ENCODE measurements at regions not wholly inside any gene's neighbourhood (a gene's known extent, or its start where the extent isn't known, plus 50 kb on each side); places are given as distances from the start of the nearest gene placed in this dataset.

DNA sequence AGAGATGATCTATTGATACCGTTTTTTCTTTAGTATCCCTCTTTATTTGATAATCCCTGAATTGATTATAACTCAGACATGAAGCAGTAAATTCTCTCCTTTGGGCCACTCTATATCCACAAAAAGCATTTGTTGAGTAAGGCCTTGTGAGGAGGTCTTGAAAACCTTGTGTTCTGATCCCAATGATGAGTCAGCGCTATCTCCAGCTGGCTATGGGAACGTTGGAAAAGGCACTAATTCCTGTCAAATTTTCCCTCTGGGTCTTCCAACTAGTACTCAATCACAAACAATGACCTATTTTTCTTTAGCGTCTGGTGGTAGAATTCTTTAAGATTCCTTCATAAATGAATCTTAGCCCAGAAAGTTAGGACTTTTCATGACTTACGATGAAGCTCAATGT is 168.4 kb upstream of the LRIG3 start:
- no peak overlapping the region for H3K27ac ChIP-seq (ENCODE audit: low read length)
- H3K4me2 ChIP-seq (ENCODE audit: low read depth, low read length, poor library complexity, severe bottlenecking), result no peak overlapping the region
- no peaks in the 10 kb centered on the region for H3K36me3 ChIP-seq (ENCODE audit: insufficient read depth, low read length)
- H3K27me3 ChIP-seq (ENCODE audit: low read length), result no peaks in the 10 kb centered on the region
- no peaks in the 10 kb centered on the region for H3K4me1 ChIP-seq (ENCODE audit: low read length)
- H3K4me3 ChIP-seq (ENCODE audit: low read length), result no peak overlapping the region
- H4K20me1 ChIP-seq (ENCODE audit: insufficient read depth, low read depth, low read length), result no peaks in the 10 kb centered on the region
- H3K9me2 ChIP-seq (replicated peaks; ENCODE audit: insufficient read depth, low read length), result no peaks in the 10 kb centered on the region
- H3K79me2 ChIP-seq (ENCODE audit: low read length), result no peaks in the 10 kb centered on the region
- no peak overlapping the region for H2AFZ ChIP-seq (ENCODE audit: low read length)
- H3K9me3 ChIP-seq (ENCODE audit: low read length), result no peaks in the 10 kb centered on the region
- no peak overlapping the region for H3K9ac ChIP-seq (ENCODE audit: low read length)
- no peak for DNase-seq

DNA sequence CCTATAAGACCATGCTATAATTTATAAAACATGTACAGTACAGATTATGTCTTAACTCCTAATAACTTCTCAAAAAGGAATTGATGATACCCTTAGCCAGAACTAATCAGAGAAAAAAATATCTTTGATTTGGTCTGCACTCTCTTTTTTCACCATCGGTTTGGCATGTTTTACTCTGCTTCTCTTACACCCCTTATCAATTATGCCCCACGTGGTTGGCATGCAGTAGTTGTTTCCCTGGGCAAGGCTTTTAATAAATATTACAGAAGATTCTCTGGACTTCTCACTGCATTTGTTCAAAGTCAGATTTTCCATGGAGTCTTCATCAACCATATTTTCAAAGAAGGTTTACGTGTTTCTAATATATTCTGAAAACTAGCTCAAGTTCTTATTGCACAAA is 167.4 kb upstream of the LRIG3 start:
- H2AFZ ChIP-seq (ENCODE audit: low read length), result no peak overlapping the region
- no peaks in the 10 kb centered on the region for H3K36me3 ChIP-seq (ENCODE audit: insufficient read depth, low read length)
- H3K4me3 ChIP-seq (ENCODE audit: low read length), result no peak overlapping the region
- H4K20me1 ChIP-seq (ENCODE audit: insufficient read depth, low read depth, low read length), result no peaks in the 10 kb centered on the region
- no peaks in the 10 kb centered on the region for H3K27me3 ChIP-seq (ENCODE audit: low read length)
- no peaks in the 10 kb centered on the region for H3K4me1 ChIP-seq (ENCODE audit: low read length)
- no peaks in the 10 kb centered on the region for H3K9me3 ChIP-seq (ENCODE audit: low read length)
- no peaks in the 10 kb centered on the region for H3K9me2 ChIP-seq (replicated peaks; ENCODE audit: insufficient read depth, low read length)
- no peak overlapping the region for H3K9ac ChIP-seq (ENCODE audit: low read length)
- no peak for DNase-seq
- H3K4me2 ChIP-seq (ENCODE audit: low read depth, low read length, poor library complexity, severe bottlenecking), result no peak overlapping the region
- no peak overlapping the region for H3K27ac ChIP-seq (ENCODE audit: low read length)
- no peaks in the 10 kb centered on the region for H3K79me2 ChIP-seq (ENCODE audit: low read length)

DNA sequence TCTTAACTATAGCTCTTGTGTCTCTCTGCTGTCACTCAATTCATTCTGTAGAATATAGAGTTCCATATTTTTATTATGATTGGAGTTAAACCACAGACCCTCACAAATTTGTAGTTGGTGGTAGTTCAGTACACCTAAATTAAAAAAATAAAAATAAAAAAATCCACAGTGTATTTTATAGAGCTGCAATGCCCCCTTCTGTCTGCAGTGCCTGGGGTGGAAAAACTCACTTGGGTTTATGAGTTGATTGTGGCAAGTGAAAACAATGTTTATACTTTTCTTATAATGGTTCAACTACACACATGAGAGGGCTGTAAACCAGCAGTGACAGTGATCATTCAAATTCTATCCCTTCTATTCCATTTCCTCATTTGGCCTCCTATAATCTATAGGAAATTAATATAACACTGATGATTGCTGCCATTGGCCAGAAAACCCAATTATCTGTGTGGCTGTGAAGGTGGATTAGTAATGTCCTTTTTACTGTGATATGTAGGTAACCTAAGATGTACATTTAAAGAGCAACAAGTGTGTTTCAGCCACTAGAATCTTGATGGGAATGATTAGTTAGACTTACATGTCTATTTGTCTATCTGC is 166.9 kb upstream of the LRIG3 start:
- H3K9ac ChIP-seq (ENCODE audit: low read length), result no peak overlapping the region
- H4K20me1 ChIP-seq (ENCODE audit: insufficient read depth, low read depth, low read length), result no peaks in the 10 kb centered on the region
- H3K36me3 ChIP-seq (ENCODE audit: insufficient read depth, low read length), result no peaks in the 10 kb centered on the region
- DNase-seq, result no peak
- H3K27me3 ChIP-seq (ENCODE audit: low read length), result no peaks in the 10 kb centered on the region
- H3K79me2 ChIP-seq (ENCODE audit: low read length), result no peaks in the 10 kb centered on the region
- no peak overlapping the region for H2AFZ ChIP-seq (ENCODE audit: low read length)
- H3K9me2 ChIP-seq (replicated peaks; ENCODE audit: insufficient read depth, low read length), result no peaks in the 10 kb centered on the region
- no peaks in the 10 kb centered on the region for H3K9me3 ChIP-seq (ENCODE audit: low read length)
- H3K4me2 ChIP-seq (ENCODE audit: low read depth, low read length, poor library complexity, severe bottlenecking), result no peak overlapping the region
- no peaks in the 10 kb centered on the region for H3K4me1 ChIP-seq (ENCODE audit: low read length)
- no peak overlapping the region for H3K4me3 ChIP-seq (ENCODE audit: low read length)
- H3K27ac ChIP-seq (ENCODE audit: low read length), result no peak overlapping the region

DNA sequence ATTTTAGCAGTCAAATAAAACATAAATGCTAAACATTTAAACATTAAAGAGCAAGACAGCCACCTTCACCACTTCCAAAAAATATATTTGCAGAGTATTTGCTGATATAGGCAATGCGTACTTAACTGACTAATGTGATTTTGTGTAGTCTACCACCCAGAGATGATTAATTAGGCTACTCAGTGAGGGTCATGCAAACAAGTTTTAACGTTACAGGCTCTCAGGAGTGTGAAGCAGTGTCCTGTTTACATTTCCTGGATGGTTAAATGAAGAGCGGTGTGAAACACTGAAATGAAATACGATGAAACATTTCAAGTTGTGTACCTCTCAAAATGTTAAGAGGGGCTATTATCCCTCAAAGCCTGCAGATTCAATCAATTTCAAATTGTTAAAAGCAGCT is 165.8 kb upstream of the LRIG3 start:
- Histone ChIP-seq H2AFZ (ENCODE audit: low read length) (no peak overlapping the region), H3K4me2 (ENCODE audit: low read depth, low read length, poor library complexity, severe bottlenecking) (no peak overlapping the region), H3K9me3 (ENCODE audit: low read length) (no peaks in the 10 kb centered on the region), H3K4me3 (ENCODE audit: low read length) (no peak overlapping the region), H3K9ac (ENCODE audit: low read length) (no peak overlapping the region), H3K79me2 (ENCODE audit: low read length) (no peaks in the 10 kb centered on the region), H4K20me1 (ENCODE audit: insufficient read depth, low read depth, low read length) (no peaks in the 10 kb centered on the region), H3K4me1 (ENCODE audit: low read length) (no peaks in the 10 kb centered on the region), H3K27me3 (ENCODE audit: low read length) (no peaks in the 10 kb centered on the region), H3K36me3 (ENCODE audit: insufficient read depth, low read length) (no peaks in the 10 kb centered on the region), H3K27ac (ENCODE audit: low read length) (no peak overlapping the region), H3K9me2 (replicated peaks; ENCODE audit: insufficient read depth, low read length) (no peaks in the 10 kb centered on the region)
- DNase-seq, result no peak

DNA sequence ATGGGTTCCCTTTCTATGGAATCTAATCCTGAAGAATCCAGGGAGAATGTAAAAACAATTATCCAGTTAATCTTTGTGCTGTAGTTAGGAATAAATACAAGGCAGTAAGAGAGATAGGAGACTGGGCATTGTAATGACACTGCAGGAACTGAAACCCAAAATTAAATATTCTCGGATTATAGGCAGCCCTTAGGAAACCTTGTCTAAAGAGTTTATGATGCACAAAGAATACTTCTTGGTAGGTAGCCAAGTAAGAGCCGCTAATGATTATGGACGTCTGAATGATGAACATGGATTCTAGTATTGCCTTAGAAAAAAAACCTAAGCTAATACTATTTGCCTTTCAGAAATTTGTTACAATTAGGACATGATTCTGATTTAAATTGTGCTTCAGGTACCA is 165.4 kb upstream of the LRIG3 start:
- H3K4me1 ChIP-seq (ENCODE audit: low read length), result no peaks in the 10 kb centered on the region
- H3K79me2 ChIP-seq (ENCODE audit: low read length), result no peaks in the 10 kb centered on the region
- no peak overlapping the region for H3K9ac ChIP-seq (ENCODE audit: low read length)
- DNase-seq, result no peak
- H4K20me1 ChIP-seq (ENCODE audit: insufficient read depth, low read depth, low read length), result no peaks in the 10 kb centered on the region
- H3K9me3 ChIP-seq (ENCODE audit: low read length), result no peaks in the 10 kb centered on the region
- no peak overlapping the region for H3K27ac ChIP-seq (ENCODE audit: low read length)
- H3K36me3 ChIP-seq (ENCODE audit: insufficient read depth, low read length), result no peaks in the 10 kb centered on the region
- H3K9me2 ChIP-seq (replicated peaks; ENCODE audit: insufficient read depth, low read length), result no peaks in the 10 kb centered on the region
- no peak overlapping the region for H3K4me2 ChIP-seq (ENCODE audit: low read depth, low read length, poor library complexity, severe bottlenecking)
- H3K4me3 ChIP-seq (ENCODE audit: low read length), result no peak overlapping the region
- no peak overlapping the region for H2AFZ ChIP-seq (ENCODE audit: low read length)
- H3K27me3 ChIP-seq (ENCODE audit: low read length), result no peaks in the 10 kb centered on the region

DNA sequence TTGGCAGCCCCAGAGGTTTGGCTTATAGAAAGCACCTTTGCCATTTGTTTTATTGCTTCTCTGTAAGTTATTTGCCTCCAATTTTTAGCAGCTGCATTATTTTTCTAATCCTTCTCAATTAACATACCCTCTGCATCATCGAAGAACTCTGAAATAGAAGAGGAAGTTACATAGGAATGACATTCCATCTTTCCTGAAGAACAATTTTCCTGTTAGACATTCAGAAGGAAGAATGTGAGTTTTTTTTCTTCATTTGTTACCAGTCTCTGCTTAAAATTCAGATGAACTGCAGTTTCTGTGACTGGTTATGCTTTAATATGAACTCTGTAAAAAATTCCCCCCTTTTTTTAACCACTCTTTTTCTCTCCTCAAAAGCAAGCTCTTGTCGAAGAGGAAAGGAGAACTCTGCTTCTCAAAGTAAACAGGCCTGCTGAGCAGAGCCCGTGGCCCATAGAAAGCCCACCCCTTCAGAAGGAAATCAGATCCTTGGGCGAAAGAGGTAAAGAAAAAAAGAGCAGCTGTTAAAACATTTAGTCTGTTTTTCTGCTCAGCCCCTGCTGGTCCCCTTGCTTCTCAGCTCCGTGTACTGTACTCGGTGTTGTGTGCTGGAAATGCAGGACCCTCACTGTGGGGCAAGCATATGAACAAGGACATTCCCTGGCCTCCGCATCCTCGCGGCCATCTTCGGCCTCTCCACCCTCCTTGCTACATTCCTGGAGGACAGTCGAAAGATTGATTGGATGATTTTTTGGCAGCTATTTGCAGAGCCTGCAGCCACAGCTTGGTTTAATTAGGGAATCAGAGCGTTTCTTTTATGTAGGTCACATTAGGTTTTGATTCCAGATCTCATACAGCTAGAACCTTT is 164.4 kb upstream of the LRIG3 start:
- Histone ChIP-seq H3K9me3 (ENCODE audit: low read length) (no peaks in the 10 kb centered on the region), H3K9me2 (replicated peaks; ENCODE audit: insufficient read depth, low read length) (no peaks in the 10 kb centered on the region), H3K27me3 (ENCODE audit: low read length) (no peaks in the 10 kb centered on the region), H3K79me2 (ENCODE audit: low read length) (no peaks in the 10 kb centered on the region), H3K4me1 (ENCODE audit: low read length) (no peaks in the 10 kb centered on the region), H4K20me1 (ENCODE audit: insufficient read depth, low read depth, low read length) (no peaks in the 10 kb centered on the region), H3K4me2 (ENCODE audit: low read depth, low read length, poor library complexity, severe bottlenecking) (no peak overlapping the region), H3K36me3 (ENCODE audit: insufficient read depth, low read length) (no peaks in the 10 kb centered on the region), H3K27ac (ENCODE audit: low read length) (no peak overlapping the region), H3K9ac (ENCODE audit: low read length) (no peak overlapping the region), H3K4me3 (ENCODE audit: low read length) (no peak overlapping the region), H2AFZ (ENCODE audit: low read length) (no peak overlapping the region)
- DNase-seq, result no peak

DNA sequence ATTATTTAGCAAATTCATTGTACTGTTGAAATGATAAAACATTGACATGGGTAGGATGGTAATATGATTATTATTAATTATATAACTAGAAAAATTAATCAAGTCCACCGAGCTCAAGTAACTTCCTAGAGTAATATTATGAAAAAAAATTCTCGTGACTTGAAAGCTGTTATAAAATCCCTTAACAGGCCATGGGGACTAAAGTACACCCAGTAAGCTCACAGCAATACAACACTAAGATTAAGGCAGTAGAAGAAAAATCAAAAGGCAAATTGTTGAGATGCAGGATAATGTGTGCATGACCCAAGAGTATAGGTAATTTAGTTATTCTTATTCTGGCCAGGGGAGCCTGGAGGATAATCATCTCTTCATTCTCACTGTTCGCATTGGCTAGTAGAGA is 162.6 kb upstream of the LRIG3 start:
- no peak overlapping the region for H3K9ac ChIP-seq (ENCODE audit: low read length)
- no peaks in the 10 kb centered on the region for H3K36me3 ChIP-seq (ENCODE audit: insufficient read depth, low read length)
- DNase-seq, result no peak
- H3K4me2 ChIP-seq (ENCODE audit: low read depth, low read length, poor library complexity, severe bottlenecking), result no peak overlapping the region
- no peaks in the 10 kb centered on the region for H4K20me1 ChIP-seq (ENCODE audit: insufficient read depth, low read depth, low read length)
- H3K4me1 ChIP-seq (ENCODE audit: low read length), result no peaks in the 10 kb centered on the region
- H3K4me3 ChIP-seq (ENCODE audit: low read length), result no peak overlapping the region
- H3K27me3 ChIP-seq (ENCODE audit: low read length), result no peaks in the 10 kb centered on the region
- H3K27ac ChIP-seq (ENCODE audit: low read length), result no peak overlapping the region
- H2AFZ ChIP-seq (ENCODE audit: low read length), result no peak overlapping the region
- no peaks in the 10 kb centered on the region for H3K9me3 ChIP-seq (ENCODE audit: low read length)
- no peaks in the 10 kb centered on the region for H3K79me2 ChIP-seq (ENCODE audit: low read length)
- H3K9me2 ChIP-seq (replicated peaks; ENCODE audit: insufficient read depth, low read length), result no peaks in the 10 kb centered on the region

DNA sequence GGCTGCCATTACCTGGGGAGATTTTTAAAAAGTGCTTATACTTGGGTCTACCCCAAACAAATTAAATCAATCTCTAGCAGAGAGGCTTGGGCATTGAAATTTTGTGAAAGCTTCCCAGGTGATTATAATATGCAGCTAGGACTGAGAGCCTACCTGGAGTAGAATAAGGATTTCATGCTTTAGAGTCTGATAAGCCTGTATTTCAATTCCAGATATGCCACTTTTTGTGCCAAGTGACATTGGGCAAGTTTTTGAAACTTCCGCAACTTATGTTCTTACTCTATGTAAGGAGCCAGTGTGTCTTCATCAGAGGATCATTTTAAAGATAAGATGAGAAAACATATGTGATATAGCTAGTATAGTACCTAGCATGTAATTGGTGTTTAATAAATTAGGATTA is 159.8 kb upstream of the LRIG3 start:
- no peaks in the 10 kb centered on the region for H3K4me1 ChIP-seq (ENCODE audit: low read length)
- no peak overlapping the region for H2AFZ ChIP-seq (ENCODE audit: low read length)
- H4K20me1 ChIP-seq (ENCODE audit: insufficient read depth, low read depth, low read length), result no peaks in the 10 kb centered on the region
- H3K27ac ChIP-seq (ENCODE audit: low read length), result no peak overlapping the region
- H3K9ac ChIP-seq (ENCODE audit: low read length), result no peak overlapping the region
- no peaks in the 10 kb centered on the region for H3K79me2 ChIP-seq (ENCODE audit: low read length)
- no peak overlapping the region for H3K4me2 ChIP-seq (ENCODE audit: low read depth, low read length, poor library complexity, severe bottlenecking)
- H3K4me3 ChIP-seq (ENCODE audit: low read length), result no peak overlapping the region
- H3K9me3 ChIP-seq (ENCODE audit: low read length), result no peaks in the 10 kb centered on the region
- DNase-seq, result no peak
- H3K9me2 ChIP-seq (replicated peaks; ENCODE audit: insufficient read depth, low read length), result no peaks in the 10 kb centered on the region
- no peaks in the 10 kb centered on the region for H3K36me3 ChIP-seq (ENCODE audit: insufficient read depth, low read length)
- no peaks in the 10 kb centered on the region for H3K27me3 ChIP-seq (ENCODE audit: low read length)
